Loucy (cell line): ENCODE measurements at regions not wholly inside any gene's neighbourhood (a gene's known extent, or its start where the extent isn't known, plus 50 kb on each side); places are given as distances from the start of the nearest gene placed in this dataset.

Experiments used
- H2AFZ ChIP-seq: fragments of 200-600 bp; sonication (generic); 2 replicates; pipeline ENCODE4 v1.6.0; 2016; ENCODE audit warnings: antibody characterized with exemption, mild to moderate bottlenecking, low read length, moderate library complexity
- H3F3A ChIP-seq: fragments of 200-600 bp; 2 replicates; pipeline ENCODE4 v1.6.0; 2016; ENCODE audit warnings: antibody characterized with exemption, low read depth, mild to moderate bottlenecking
- H3K27me3 ChIP-seq: fragments of 200-600 bp; sonication (generic); 2 replicates; pipeline ENCODE4 v1.6.1; 2014; ENCODE audit warnings: low read length, mild to moderate bottlenecking; ENCODE audit not compliant: insufficient read depth, poor library complexity, severe bottlenecking
- H3K36me3 ChIP-seq: fragments of 200-600 bp; sonication (generic); 2 replicates; pipeline ENCODE4 v1.6.1; 2016; ENCODE audit warnings: low read length; ENCODE audit not compliant: insufficient read depth
- H3K4me1 ChIP-seq: fragments of 200-600 bp; sonication (generic); 2 replicates; pipeline ENCODE4 v1.5.1; 2014; ENCODE audit warnings: low read length, mild to moderate bottlenecking; ENCODE audit not compliant: insufficient read depth, poor library complexity, severe bottlenecking
- H3K4me2 ChIP-seq: fragments of 200-600 bp; sonication (generic); 2 replicates; pipeline ENCODE4 v1.6.0; 2014; ENCODE audit warnings: antibody characterized with exemption, low read length, low read depth, mild to moderate bottlenecking; ENCODE audit not compliant: poor library complexity, severe bottlenecking
- H3K4me3 ChIP-seq: fragments of 200-600 bp; sonication (generic); 2 replicates; pipeline ENCODE4 v1.5.1; 2014; ENCODE audit warnings: low read length, mild to moderate bottlenecking, mixed read lengths; ENCODE audit not compliant: poor library complexity, severe bottlenecking
- H3K79me2 ChIP-seq: fragments of 200-600 bp; sonication (generic); 2 replicates; pipeline ENCODE4 v1.6.1; 2014; ENCODE audit warnings: low read length; ENCODE audit not compliant: insufficient read depth
- H3K9ac ChIP-seq: fragments of 200-600 bp; sonication (generic); 2 replicates; pipeline ENCODE4 v1.6.0; 2014; ENCODE audit warnings: mild to moderate bottlenecking, low read depth, low read length, moderate library complexity; ENCODE audit not compliant: poor library complexity, severe bottlenecking
- H3K9me2 ChIP-seq: fragments of 200-600 bp; sonication (generic); replicated peaks from 2 replicates; pipeline ENCODE4 v1.6.1; 2016; ENCODE audit warnings: low read depth, low read length, mixed read lengths
- H3K9me3 ChIP-seq: fragments of 200-600 bp; sonication (generic); 2 replicates; pipeline ENCODE4 v1.6.1; 2014; ENCODE audit warnings: mild to moderate bottlenecking, antibody characterized with exemption, low read length, low read depth; ENCODE audit not compliant: insufficient read depth
- H4K20me1 ChIP-seq: fragments of 200-600 bp; sonication (generic); 2 replicates; pipeline ENCODE4 v1.6.0; 2014; ENCODE audit warnings: antibody characterized with exemption, low read length, mild to moderate bottlenecking; ENCODE audit not compliant: insufficient read depth, poor library complexity, severe bottlenecking
- EZH2phosphoT487 ChIP-seq: fragments of 200-600 bp; IDR thresholded peaks from 2 replicates; pipeline ENCODE4 v1.6.1; 2018; ENCODE audit warnings: antibody characterized with exemption, mild to moderate bottlenecking, moderate library complexity, borderline replicate concordance
- TF ChIP-seq, protein P1 (sequence below): fragments of 200-600 bp; sonication (generic); conservative IDR thresholded peaks from 2 replicates; pipeline ENCODE4 v1.5.1; 2014; ENCODE audit warnings: mild to moderate bottlenecking, antibody characterized with exemption, low read length

- Histone ChIP-seq H3F3A (no peaks in the 10 kb centered on the region), H3K9me3 (no peaks in the 10 kb centered on the region), H3K9me2 (no peaks in the 10 kb centered on the region), H3K4me3 (no peak overlapping the region), H2AFZ (no peak overlapping the region), H3K36me3 (no peaks in the 10 kb centered on the region), H3K4me1 (no peaks in the 10 kb centered on the region), H3K27me3 (no peaks in the 10 kb centered on the region), H3K79me2 (no peaks in the 10 kb centered on the region), H3K9ac (no peak overlapping the region), H4K20me1 (no peaks in the 10 kb centered on the region), H3K4me2 (no peak overlapping the region)
- TF ChIP-seq, protein P1, sequence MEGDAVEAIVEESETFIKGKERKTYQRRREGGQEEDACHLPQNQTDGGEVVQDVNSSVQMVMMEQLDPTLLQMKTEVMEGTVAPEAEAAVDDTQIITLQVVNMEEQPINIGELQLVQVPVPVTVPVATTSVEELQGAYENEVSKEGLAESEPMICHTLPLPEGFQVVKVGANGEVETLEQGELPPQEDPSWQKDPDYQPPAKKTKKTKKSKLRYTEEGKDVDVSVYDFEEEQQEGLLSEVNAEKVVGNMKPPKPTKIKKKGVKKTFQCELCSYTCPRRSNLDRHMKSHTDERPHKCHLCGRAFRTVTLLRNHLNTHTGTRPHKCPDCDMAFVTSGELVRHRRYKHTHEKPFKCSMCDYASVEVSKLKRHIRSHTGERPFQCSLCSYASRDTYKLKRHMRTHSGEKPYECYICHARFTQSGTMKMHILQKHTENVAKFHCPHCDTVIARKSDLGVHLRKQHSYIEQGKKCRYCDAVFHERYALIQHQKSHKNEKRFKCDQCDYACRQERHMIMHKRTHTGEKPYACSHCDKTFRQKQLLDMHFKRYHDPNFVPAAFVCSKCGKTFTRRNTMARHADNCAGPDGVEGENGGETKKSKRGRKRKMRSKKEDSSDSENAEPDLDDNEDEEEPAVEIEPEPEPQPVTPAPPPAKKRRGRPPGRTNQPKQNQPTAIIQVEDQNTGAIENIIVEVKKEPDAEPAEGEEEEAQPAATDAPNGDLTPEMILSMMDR: no peak
- no peak for TF ChIP-seq EZH2phosphoT487
Measured at GRCh38 chr15:37359893-37360290, 259.5 kb upstream of the MEIS2 start.

GRCh38 chr15:37360724-37361123, 260.4 kb upstream of the MEIS2 start:
- Histone ChIP-seq H3K4me1 (no peaks in the 10 kb centered on the region), H4K20me1 (no peaks in the 10 kb centered on the region), H3K9me2 (no peaks in the 10 kb centered on the region), H3K4me3 (no peak overlapping the region), H3K9ac (no peak overlapping the region), H3K36me3 (no peaks in the 10 kb centered on the region), H3F3A (no peaks in the 10 kb centered on the region), H3K4me2 (no peak overlapping the region), H2AFZ (no peak overlapping the region), H3K9me3 (no peaks in the 10 kb centered on the region), H3K27me3 (no peaks in the 10 kb centered on the region), H3K79me2 (no peaks in the 10 kb centered on the region)
- TF ChIP-seq, protein P1: no peak

GRCh38 chr15:37361621-37362020, 261.3 kb upstream of the MEIS2 start:
- Histone ChIP-seq H3K4me3 (no peak overlapping the region), H3K9me3 (no peaks in the 10 kb centered on the region), H3K36me3 (no peaks in the 10 kb centered on the region), H3K4me2 (no peak overlapping the region), H3K79me2 (no peaks in the 10 kb centered on the region), H4K20me1 (no peaks in the 10 kb centered on the region), H2AFZ (no peak overlapping the region), H3K27me3 (no peaks in the 10 kb centered on the region), H3K9me2 (no peaks in the 10 kb centered on the region), H3K4me1 (no peaks in the 10 kb centered on the region), H3F3A (no peaks in the 10 kb centered on the region), H3K9ac (no peak overlapping the region)
- no peak for TF ChIP-seq EZH2phosphoT487

- Histone ChIP-seq H3K36me3 (no peaks in the 10 kb centered on the region), H3K27me3 (no peaks in the 10 kb centered on the region), H3F3A (no peaks in the 10 kb centered on the region), H3K9ac (no peak overlapping the region), H3K4me3 (no peak overlapping the region), H3K4me1 (no peaks in the 10 kb centered on the region), H3K9me2 (no peaks in the 10 kb centered on the region), H2AFZ (no peak overlapping the region), H3K4me2 (no peak overlapping the region), H3K9me3 (no peaks in the 10 kb centered on the region), H3K79me2 (no peaks in the 10 kb centered on the region), H4K20me1 (no peaks in the 10 kb centered on the region)
- TF ChIP-seq, protein P1: no peak
Measured at GRCh38 chr15:37362414-37362813, 262.1 kb upstream of the MEIS2 start.
